H54 (cell line): ENCODE measurements at regions not wholly inside any gene's neighbourhood (a gene's known extent, or its start where the extent isn't known, plus 50 kb on each side); places are given as distances from the start of the nearest gene placed in this dataset.
"Not testable (repeated sequence)": the region's sequence is repeated elsewhere in the genome, so short reads cannot be mapped to it uniquely, and the experiment has no call there.

Experiments
- DNase-seq: peaks from one replicate; pipeline ENCODE4 v3.0.0; 2011; ENCODE audit warnings: low spot score, mixed read lengths; ENCODE audit not compliant: insufficient read length
- FAIRE-seq: peaks from 3 replicates; lab custom pipeline; 2011; peaks lifted over from hg19 to GRCh38; lab: Jason Lieb, UNC
- POLR2A ChIP-seq: IDR thresholded peaks from 2 replicates; pipeline ENCODE4 v1.6.1; 2011; ENCODE audit warnings: low read depth, mild to moderate bottlenecking, low read length

DNA sequence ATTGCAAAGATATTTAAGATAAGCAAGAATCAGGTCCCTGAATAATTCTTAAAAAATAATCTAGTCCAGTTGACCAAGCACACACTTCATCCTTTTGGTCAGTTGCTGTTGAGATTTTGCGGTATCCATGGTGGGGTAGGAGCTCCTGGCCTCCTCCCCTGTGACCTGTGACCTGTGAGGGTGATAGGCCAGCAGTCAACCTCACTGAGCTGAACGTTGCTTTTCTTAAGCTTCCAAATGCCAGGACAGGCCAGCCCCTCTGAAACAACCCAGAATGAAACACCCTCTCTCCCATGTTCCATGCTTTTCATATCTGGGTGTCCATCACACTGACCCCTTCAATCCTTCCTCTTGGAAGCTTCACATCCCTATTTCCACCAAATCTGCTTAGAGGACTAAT is 164.9 kb downstream of the THBS2 start:
- FAIRE-seq, result no peak
- DNase-seq, result no peak
- no peak for TF ChIP-seq POLR2A

DNA sequence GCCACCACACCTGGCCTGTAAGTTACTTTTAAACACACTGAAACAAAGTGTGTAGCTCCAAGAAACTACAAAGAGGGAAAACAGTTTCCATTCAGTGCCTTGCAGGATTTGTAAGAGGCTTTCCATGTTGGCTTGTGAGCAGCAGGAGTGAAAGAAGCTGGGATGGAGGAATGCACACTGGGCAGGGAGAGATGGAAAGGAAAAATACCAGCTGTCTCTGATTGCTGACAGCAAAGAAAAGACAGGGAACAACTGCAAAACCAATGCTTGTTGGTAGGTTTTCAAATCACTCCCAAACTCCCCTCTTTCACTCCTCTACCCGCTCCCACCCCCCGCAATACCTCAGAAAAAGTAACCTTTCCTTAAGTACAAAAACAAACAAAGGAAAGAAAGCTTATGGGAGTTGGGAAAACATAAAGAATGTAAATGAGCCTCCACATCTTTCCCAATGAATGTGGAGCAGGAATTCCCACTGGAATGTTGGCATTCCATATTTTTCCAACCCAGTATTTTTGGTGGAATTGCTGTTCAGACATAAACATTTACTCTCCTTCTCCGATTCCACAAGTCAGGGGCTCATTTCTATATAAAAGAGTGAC is 166.1 kb downstream of the THBS2 start:
- no peak for FAIRE-seq
- DNase-seq, result no peak
- no peak for TF ChIP-seq POLR2A

DNA sequence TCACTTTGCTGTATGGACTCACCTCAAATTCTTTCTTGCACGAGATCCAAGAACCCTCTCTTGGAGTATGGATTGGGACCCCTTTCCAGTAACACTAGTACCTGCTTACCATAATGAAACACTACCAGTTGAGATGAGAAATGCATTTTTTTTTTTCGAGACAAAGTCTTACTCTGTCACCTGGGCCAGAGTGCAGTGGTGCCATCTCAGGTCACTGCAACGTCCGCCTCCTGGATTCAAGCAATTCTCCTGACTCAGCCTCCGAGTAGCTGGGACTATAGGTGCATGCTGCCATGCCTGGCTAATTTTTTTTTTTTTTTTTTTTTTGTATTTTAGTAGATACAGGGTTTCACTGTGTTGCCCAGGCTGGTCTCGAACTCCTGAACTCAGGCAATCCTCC is 167.0 kb downstream of the THBS2 start:
- not testable (repeated sequence) for DNase-seq, FAIRE-seq

DNA sequence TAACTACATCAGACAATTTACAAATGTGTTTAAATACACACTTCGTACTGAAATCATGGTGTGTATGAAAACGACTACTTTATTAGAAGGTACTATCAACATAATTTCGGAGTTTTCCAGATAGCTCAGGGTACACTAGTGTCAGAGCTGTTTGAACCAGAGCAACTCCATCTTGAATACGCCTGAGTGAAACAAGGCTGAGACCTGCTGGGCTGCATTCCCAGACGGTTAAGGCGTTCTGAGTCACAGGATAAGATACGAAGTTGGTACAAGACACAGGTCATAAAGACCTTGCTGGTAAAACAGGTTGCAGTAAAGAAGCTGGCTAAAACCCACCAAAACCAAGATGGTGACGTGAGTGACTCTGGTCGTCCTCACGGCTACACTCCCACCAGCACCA is 167.6 kb downstream of the THBS2 start:
- no peak for TF ChIP-seq POLR2A
- FAIRE-seq, result no peak
- DNase-seq, result no peak

DNA sequence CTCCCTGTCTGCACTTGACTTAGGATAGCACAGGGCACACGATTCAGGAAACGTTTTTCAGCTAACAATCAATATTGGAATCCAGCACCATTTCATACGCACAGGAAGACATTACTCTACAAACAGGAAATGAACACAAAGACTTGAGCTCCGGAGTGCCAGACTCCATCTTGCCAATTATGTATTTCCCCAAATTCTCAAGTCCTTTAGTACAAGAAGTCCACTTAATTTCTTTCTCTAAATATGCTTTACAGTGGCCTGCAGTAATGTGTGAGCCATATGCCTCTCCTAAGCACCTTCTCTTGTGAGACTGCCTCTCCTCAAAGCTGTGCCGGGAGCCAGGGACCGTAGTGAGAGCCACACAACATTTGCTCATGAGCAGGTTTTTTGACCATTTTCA is 168.2 kb downstream of the THBS2 start:
- no peak for TF ChIP-seq POLR2A
- FAIRE-seq, result no peak

DNA sequence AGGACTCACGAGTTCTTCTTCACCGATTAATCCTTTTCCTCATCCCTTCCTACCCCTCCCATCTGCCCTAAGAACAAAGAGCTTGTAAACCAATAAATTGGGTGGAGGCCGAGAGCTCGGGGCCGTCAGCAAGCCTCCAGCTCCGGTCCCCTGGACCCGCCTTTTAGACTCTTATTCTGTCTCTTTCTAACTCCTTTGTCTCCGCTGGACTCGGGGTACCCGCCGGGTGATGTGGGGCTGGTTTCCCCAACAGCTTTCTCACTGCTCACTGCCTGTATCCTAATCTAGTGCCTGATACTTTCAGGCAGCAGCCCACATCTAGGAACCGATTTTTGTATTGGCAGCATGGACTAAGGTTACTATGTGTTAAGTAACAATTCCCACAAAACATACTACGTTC is 169.1 kb downstream of the THBS2 start:
- FAIRE-seq, DNase-seq: not testable (repeated sequence)

More for the DNA sequence above, 168.2 kb downstream of the THBS2 start:
- no peak for DNase-seq

DNA sequence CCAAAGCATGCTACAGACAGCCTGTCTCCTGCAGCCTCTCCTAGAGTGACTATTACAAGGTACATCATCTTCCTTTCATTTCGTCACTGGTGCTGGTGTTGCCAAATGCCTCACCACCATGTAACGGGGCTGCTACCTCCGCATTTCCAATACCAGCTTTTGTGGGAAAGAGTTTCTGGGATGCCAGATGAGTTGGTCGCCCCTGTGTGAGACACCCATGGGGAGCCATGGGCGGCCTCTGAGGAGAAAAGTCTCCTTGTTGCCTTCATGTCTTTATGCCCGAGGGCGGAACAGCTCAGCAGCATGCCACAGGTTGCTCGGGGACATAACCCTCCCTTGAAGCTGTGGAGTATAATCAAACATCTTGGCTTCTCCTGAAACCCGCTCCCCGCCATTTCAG is 169.6 kb downstream of the THBS2 start:
- no peak for FAIRE-seq
- DNase-seq, result no peak
- TF ChIP-seq POLR2A, result no peak

DNA sequence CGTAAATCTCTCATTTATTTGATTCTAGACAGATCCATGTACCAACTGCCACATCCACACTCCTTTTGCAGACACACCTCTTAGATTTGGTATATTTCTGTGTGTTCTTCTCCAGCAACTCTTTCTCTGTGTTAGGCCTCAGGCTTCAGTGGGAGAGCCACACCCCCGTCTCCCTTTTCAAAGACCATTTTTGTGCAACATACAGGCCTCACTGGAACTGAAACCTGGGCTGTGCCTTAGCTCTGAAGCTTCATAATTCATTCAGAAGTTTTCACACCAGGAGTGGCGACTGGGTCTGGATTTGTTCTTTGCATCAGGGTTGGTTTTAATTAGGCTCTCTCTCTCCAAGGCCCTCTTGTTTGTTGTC is 170.2 kb downstream of the THBS2 start:
- FAIRE-seq (no peak), DNase-seq (no peak)
- no peak for TF ChIP-seq POLR2A

DNA sequence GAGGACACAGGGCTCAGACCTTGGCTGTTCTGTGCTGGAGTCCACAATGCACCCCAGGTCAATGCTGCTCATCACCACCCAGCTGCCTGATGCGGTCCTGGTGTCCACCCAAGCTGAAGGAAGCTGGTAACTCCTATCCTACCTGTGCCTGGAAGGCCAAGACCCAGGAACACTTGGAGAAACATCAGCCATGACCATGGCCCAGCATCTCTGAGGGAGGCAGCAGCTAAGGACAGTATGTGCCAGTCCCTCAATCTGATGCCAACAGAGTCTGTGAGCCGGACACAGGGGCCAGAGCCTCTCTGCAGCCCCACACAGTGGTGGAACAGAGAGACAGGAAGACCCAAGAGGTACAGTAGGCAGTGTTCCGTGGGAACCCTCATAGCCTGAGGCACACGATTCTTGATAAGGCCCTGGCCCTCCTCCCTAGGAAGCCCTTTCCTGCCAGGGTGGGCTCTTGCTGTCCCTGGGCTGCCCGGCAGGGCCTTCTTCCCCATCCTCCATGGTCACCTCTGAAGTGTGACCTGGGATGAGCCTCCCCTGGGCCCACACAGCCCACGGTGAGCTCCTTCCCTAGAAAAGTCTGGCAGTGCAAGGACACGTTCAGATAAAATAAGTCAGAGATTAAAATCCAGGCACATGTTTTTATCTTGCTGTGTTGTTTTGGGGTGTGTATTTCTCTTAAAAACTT is 170.7 kb downstream of the THBS2 start:
- no peak for DNase-seq
- TF ChIP-seq POLR2A, result no peak
- FAIRE-seq, result no peak

DNA sequence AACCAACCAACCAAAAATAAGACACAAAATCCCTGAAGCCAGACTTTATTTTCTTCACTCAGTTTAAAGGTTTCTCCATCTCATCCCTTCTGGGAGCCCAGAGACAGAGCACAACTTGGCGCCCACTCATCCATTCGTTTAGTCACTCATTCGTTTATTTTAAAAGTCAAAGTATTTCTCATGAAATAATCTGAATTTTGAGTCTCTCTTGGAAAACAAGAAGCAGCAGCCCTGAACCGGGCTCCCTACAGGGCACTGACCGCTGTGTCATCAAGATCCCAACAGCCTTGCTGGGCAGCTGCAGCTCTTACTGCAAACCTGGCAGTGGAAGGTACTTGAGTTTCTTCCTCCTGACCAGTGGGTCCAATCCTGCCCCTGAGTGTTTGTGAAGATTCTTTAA is 171.6 kb downstream of the THBS2 start:
- no peak for FAIRE-seq
- DNase-seq, result no peak
- no peak for TF ChIP-seq POLR2A

DNA sequence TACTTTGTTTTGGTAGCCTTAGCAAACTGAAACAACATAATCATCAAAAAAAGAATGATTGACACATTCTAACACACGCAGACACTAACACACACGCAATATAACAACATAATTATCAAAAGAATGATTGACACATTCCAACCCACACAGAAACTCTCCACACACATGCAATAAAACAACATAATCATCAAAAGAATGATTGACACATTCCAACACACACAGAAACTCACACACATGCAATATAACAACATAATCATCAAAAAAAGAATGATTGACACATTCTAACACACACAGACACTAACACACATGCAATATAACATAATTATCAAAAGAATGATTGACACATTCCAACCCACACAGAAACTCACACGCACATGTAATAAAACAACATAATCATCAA is 172.4 kb downstream of the THBS2 start:
- no peak for DNase-seq
- TF ChIP-seq POLR2A, result no peak
- no peak for FAIRE-seq

DNA sequence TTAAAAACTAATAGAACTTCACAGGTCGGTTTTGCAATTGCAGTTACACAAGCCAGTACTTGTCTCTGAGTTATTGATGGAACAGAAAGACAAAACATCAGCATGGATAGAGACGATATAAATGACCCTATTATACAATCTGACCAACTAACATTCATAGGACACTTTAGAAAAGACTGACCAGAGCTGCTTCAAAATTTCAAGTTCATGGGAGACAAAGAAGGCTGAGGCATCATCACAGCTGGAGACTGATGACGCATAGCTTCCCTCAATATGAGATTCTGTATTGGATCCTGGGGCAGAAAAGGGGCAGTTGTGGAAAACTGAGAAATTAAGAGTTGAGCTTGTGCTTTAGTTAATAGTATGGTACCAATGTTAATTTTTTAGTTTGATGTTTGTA is 174.0 kb downstream of the THBS2 start:
- DNase-seq (no peak), FAIRE-seq (no peak)
- no peak for TF ChIP-seq POLR2A

DNA sequence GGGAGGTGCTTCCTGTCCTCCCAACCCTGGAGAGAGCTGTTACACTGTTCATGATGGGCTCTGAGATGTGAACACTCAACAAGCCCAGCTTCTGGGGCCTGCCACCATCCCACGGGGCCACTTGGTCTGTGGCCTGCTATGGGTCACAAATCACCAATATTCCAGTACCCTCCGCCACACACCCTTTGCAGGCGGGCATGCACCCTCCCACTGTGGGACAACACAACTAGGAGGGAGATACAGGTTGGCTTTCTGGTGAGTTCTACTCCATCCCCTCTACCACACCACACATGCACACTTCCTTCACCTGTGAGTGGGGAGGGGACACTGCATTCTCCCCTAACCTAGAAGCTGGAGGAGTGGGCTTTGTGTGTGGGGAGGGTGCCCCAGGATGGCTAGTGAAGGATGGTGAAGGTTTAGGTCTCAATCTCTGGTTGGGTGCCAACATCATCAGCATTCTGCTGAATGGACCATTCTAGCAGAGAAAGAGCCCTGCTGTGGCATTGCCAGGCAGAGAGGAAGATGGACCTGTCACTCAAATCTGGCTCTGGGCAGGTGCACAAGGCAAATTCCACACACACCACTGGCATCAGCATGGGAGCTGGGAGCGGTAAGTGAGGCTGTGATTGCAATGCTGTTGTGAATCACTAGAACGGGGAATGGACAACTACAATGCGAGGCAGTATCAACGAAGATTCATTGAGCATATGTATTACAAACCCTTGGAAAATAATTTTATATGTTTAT is 175.1 kb downstream of the THBS2 start:
- DNase-seq, result no peak
- FAIRE-seq, result no peak
- no peak for TF ChIP-seq POLR2A

DNA sequence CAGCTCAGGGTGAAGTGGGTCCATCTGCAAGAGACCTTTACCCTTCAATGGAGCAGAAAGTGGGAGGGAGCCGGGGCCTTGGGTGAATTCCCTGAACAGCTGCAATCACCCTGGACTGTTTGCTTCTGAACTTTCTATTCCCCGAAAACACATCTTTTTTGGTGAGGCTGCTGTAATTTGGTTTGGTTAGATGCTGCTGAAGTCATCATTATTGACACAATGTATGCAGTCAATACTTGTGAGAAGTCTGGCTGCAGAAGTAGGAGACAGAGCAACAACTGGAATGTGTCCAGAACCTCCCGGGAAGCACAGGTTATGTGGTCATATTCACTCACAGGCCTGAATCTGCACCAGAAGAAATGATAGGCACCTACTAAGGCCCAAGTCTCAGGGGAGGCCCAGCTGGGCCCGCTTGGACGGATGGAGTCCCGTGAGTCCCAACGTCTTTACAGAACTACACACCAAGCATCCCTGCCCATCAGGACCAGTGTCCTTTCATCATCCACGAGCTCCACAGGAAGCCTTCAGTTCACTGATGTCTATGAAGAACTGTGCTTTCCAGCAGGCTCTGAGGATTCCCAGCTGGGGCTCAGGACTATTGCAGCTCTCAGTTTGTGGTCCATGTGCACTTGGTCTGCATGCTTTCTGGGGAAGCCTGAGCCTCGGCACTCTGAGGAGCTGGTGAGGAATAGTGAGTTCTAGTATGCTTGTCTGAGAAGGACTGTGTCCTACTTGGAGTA is 177.6 kb downstream of the THBS2 start:
- DNase-seq, result no peak

More for the DNA sequence above, 177.6 kb downstream of the THBS2 start:
- no peak for FAIRE-seq
- no peak for TF ChIP-seq POLR2A
